GM18519 (cell line): ENCODE measurements at regions not wholly inside any gene's neighbourhood (a gene's known extent, or its start where the extent isn't known, plus 50 kb on each side); places are given as distances from the start of the nearest gene placed in this dataset.
A peak's percentile ranks its signal among the peaks of the same experiment; 100 is the strongest.

Source experiments
- ATAC-seq: cut with Tn5 transposase; IDR thresholded peaks from one replicate; pipeline ENCODE4 v1.9.1; 2021; ENCODE audit warnings: mild to moderate bottlenecking, moderate library complexity; ENCODE audit not compliant: unreplicated experiment, low FRiP score

DNA sequence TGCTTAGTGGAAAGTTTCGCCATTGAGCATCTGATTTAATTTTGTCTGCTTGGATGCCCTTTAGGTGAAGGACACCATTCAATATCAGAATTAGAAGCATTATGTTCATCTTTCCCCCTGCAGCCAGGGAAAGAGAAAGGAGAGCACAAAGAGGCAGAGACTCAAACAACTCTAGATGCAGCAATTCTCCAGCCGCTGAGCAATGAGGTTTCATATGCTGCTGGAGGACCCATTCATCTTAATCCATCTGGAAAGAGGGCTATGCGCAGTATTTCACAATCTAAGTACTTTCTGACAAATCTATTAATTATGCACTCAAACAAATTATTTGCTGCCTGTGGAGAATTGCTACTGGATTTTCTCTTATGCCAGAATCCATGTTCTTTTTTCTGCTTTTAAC, 527.0 kb upstream of the TUSC1 start:
- no peak for ATAC-seq

DNA sequence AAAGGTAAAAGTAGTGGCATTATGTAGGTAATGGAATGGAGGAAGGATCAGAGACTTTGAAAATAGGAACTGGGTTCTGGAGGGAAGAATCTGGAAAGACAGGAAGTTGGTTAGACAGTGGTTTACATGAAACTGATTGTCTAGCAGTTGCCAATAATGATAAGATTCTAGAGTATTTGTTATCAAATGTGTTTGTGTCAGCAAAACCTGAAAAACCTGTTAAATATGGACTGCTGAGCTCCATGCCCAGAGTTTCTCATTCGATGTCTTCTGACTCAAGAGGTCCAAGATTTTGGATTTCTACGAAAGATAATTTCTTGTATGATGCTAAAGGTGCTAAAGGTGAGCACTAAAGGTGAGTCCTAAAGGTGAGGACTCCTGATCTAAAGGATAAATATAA, 515.0 kb upstream of the TUSC1 start:
- ATAC-seq = no peak

DNA sequence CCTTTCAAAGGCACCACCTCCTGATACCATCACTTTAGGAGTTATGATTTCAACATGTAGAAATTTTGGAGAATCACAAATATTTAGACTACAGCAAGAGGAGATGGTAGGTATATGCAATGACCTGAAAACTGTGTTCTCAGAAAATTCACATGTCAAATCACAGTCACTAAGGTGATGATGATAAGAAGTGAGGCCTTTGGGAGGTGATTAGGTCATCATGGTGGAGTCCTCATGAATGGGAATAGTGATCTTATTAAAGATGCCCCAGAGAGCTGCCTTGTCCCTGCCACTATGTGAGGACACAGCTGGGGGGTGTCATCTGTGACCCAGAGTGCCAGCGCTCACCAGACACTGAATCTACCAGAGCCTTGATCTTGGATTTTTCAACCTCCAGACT, 513.5 kb upstream of the TUSC1 start:
- no peak for ATAC-seq

DNA sequence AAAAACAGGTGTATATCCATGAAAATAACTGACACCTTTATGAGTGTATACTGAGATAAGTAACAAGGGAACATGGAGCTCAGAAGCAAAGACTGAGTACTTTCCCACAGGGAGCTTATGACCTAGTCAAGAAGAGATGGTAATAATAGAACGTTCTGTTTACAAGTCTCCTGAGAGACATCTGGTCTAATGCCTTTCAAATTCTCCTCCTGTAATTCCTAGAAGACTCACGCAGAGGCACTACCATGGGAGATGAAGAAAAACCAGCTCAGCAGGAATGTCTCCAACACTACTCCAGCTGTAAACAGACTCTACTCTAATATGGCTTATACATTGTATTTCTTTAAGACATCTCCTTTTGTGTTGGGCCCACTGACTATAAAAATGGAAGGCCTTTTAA, 503.6 kb upstream of the TUSC1 start:
- no peak for ATAC-seq

DNA sequence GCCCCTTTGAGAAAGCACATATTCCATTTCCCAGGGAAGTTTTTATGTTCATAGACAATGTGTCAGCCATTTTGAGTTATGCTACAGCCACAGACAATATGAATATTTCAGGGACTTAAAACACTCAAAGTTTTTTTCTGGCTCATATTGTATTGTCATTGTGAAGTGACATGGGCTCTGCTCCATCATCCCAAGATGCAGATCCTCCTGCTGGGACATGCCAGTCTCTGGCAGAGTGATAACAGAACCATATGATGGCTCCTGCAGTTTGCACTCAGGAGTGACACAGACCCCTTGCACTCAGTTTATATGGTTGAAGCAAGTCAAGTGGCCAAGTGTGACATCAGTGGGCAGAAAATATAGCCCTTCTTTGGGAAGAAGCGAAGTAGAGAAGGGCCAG, 498.4 kb upstream of the TUSC1 start:
- ATAC-seq = no peak

DNA sequence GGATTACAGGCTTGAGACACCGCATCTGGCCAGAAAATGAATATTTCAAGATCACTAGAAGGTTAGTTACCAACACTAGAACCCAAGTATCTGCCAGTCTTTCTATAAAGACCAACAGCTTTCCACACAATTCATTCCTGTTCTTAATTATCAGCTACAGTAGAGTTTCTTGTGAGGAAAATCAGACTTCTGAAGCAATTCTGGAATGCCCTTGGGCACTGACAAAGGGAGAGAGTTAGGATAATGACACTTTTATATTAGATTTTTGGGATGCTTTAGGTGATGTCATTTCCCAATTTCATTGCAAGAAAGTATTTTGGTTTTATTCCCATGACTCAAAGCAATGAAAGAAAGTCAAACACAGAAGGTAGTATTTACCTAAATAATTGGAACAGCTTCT, 497.0 kb upstream of the TUSC1 start:
- no peak for ATAC-seq

DNA sequence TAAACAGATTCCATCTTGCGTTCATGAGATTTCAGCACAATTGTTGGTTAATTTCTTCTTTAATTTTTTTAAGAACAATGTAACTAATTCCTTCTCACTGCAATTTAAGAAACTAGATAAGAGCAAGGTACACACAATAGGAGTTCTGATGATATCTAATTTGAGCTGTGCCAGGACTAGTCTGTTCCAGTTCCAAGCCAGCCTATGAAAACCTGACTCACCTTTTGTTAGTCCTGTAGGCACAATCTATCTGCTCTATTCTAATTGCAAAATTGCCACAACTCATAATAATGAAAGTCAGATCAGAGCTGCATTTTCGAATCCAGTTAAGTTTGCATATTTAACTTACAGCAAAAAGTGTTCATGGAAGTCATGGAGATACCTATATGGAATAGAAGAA, 494.1 kb upstream of the TUSC1 start:
- ATAC-seq = no peak

DNA sequence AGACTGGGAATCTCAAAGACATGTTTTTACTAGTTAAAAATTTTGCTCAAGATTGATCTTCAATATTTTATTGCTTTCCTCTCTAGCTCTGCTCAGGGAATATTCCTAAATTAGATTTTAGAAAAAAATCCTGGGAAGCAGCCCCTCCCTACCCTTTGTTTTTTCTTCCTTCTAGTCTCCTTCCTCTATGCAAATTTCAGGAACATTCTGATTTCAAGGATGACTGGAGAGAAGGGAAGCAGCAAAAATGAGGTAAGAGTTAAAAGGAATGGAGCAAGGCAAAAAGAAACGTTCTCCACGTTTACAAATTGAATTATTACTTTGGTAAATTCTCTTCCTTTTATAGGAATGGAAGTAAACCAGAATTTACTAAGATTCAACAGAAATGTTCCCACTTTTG, 493.4 kb upstream of the TUSC1 start:
- ATAC-seq = no peak

DNA sequence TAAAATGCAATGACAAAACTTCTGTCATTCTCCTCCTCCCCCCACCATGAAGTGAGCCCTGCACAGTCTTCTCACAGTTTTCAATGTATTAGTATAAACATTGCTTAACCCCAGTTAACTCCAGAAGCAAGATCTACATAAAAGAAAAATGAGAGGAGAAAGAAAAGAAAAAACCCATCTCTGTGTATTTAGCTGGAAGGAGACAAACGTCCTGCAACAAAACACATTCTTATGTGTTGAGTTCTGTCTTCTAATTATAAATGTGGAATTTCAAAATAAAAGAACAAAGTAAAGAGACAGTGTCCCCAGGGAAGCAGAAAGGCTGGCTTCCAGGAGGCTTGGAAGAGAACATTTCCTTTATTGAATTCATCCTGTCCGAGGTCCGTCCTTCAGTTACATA, 491.9 kb upstream of the TUSC1 start:
- no peak for ATAC-seq

DNA sequence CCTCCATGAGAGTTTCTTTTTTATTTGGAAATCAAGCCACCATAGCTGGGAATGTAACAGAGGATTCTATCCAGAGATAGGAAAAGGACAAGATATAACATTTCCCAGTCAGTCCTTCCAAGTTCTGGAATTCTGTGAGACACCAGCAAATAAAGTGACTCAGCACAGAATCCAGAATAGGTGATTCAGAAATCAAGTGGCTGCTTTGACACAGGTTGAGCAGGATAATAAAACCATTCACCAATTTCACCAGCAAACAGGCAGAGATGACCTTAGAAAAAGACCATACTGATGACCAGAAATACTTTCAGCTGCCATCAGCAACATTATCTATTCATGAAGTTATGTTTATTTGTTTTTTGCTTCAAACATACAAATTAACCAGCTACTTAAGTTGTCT, 491.5 kb upstream of the TUSC1 start:
- ATAC-seq = no peak

DNA sequence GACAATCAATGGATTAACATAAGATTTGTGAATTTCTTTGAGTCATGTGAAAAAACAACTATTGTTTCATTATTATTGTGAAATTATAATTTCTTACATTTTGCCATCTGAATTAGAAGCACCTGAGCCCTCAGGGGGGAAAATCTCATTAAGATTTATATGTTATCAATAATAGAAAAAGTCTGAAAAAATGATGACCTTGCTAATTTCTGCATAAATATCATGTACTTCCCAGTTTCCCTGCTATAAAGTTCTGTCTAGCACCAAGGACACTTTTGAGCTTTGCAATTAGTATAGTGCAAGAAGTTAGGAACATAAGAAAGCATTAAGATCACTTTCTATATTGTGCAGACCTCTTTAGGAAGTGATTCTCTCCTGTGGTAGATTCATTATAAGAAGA, 488.3 kb upstream of the TUSC1 start:
- ATAC-seq = no peak

DNA sequence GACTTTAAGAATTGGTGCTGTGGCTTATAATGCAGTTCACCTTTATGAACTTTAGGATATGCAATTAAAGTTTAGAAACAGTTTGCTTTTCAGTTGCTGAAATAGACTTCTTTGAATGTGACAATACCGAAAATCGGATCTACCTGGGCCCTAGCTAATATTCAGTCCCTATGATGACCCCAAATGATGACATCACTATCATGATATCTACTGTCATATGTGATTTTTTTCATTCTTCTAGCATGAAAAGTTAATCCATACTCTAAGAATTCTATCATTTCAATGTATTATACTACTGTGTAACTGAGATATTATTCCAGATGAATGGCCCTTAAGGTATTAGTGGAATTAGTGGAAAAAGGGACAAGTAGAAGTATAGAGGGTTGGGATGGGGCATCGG, 487.2 kb upstream of the TUSC1 start:
- ATAC-seq = no peak

DNA sequence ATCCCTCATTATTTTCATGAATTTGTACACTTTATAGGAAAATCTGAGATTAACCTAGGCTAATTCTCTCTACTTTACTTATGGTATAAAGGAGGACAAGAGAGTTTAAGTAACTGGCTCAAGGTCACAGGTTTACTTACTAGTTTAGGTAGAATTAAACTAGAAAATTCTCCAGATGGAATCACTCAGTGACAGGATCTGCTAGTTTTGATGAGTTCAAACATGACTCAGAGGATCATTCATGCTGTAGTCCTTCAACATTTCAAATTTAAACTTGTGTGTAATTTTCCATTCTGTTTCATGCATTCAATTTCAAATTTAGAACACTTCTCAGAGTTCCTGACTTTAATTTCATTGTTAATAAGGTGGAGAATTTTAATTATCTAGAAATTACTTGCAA, 485.7 kb upstream of the TUSC1 start:
- no peak for ATAC-seq

DNA sequence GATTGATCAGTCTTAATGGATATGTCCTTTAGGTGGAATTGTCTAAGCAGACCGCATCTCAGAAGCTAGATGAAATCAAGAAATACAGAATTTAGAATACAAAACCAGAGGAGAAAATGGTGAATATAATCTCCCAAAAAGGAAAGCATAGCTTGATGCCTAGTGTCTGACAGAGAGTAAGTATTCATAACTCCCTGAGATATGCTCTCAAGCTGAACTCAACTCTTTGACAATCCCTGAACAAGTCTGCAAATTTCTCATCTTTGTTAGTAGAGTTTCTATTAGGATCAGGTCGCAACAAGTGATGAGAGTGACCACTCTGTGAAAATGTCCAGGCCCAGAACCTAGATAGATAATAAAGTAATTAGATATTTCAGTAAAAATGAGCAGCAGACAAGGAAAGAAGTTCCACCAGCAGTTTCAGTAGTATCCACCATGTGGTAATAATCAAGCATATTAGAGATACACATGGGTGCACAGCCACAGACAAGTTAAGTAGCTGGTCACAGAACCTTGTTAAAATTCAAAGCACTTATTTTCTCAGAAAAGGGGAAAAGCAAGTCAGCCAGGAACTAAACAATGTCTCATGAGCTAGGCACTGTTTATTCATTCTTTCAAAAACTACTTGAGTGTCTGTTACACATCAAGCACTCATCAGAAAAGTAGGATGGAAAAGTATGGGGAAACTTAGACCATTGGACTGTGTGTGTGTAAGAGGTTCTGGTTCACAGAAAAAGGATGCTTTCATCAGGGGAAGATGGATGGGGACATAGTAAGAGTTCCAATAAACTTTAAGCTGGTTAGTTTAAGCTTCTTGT, 481.5 kb upstream of the TUSC1 start:
- ATAC-seq = no peak

DNA sequence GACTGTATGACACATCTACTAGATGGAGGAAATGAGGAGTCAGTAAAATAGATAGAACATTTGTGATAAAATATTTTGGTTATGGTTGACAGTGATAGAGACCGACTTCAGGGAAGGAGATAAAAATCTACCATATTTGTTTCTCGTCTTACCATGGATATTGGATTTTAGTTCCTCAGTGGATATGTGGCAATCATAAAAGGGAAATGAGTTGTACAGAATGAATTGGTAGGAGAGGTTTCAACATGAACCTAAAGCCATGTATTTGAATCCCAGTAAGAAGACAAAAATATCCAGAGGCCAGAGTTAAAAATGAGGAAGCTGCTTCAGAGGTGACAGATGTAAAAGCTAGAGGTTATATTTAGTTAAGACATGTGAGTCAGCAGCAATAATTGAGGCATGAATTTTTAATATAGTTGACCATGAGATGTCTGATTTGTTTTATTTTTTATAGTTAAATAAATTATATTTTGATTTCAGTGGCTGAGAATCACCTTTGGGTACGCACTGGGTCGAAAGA, 480.4 kb upstream of the TUSC1 start:
- ATAC-seq = no peak

DNA sequence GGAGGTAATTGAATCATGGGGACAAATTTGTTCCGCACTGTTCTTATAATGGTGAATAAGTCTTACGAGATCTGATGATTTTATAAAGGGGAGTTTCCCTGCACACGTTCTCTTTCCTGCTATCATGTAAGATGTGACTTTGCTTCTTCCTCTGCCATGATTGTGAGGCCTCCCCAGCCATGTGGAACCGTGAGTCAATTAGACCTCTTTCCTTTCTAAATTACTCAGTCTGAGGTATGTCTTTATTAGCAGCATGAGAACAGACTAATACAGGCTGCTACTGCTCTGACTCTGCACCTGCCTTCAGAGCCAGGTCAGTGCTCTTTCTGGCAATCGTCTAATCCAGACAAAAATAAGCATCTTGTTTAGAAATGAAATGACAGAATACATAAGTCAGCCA, 479.2 kb upstream of the TUSC1 start:
- ATAC-seq = peak; percentile 88

DNA sequence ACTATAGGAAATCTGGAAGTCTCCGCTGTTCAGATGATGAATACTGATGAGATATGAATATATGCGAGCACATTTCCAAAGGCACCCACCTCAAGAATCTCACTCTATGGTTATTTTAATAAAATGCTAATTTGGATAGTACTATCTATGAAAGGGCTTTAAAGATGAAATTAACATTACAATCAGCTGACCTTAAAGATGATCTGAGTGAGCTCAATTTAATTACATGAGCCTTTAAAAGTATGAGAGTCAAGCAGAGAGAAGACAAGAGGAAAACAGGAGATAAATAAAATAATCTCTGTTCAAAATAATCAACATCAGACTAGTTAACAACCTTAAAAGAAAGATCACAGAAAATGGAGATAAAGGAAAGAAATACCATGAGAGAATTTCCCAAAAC, 474.1 kb upstream of the TUSC1 start:
- no peak for ATAC-seq

DNA sequence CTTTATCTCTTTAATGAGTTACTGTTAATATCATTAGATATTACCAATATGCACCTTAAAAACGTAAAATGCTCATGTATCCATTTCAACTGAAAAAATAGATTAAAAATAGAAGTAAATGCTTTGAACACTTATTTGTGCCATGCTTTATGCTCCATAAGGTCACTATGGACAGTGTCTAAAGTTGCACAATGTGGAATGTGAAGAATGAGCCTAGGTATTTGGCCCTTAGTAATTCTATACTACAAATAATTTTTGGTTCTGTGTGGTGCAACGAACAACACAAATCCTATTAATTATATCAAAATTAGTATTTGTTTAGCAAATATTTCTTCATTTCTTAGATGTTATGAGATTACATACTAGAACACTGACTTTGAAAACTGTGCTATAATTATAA, 469.9 kb upstream of the TUSC1 start:
- ATAC-seq = no peak

DNA sequence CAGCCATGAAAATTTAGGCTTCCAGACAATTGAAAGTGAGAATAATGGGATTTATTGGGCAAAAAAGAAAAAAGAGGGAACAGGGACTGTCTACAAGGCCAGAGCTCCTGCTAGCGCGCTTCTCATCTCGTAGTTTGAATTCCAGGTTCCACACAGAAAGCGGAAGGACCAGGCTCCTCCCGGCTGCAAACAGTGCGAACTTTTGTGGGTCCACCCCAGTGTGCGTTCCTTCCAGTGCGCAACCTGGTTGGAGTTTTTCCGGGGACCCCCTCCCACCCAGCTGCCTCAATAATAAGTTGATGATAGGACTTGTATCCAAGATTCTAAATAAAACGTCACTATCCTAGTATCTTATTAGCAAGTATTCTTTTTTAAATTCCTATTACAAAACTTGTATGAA, 467.7 kb upstream of the TUSC1 start:
- ATAC-seq = no peak

DNA sequence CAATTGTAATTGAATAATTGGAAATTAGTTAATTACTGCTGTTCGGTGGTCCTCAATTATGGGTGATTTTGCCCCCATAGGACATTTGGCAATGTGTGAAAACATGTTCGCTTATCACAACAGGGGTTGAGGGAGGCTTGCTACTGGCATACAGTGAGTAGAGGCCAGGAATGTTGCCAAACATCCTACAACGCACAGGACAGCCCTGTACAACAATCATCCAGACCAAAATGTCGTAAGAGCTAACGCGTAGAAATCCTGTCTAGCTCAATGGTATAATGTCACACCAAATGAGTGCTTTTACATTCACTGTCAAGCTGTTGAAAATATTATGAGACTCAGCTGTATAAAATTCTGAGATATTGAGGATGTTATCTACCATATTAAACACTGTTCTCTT, 464.4 kb upstream of the TUSC1 start:
- ATAC-seq = no peak

DNA sequence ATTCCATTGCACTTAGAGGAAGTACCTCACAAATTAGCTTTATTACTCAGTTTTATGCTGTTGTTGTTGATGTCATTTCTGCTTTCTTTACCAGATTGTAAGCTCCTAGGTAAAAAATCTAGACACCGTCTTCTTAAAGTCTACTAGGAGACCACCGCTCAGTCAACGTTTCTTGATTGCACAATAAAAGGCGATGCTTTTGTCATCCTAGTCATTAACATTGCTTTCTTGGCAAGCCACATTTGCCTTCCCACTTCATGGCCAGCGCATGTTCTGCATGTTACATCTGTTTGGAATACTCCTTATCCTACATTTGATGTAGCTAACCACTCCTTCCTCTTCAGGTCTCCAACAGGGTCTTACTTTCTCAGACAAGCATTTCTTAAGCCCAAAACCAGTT, 464.0 kb upstream of the TUSC1 start:
- ATAC-seq = no peak

DNA sequence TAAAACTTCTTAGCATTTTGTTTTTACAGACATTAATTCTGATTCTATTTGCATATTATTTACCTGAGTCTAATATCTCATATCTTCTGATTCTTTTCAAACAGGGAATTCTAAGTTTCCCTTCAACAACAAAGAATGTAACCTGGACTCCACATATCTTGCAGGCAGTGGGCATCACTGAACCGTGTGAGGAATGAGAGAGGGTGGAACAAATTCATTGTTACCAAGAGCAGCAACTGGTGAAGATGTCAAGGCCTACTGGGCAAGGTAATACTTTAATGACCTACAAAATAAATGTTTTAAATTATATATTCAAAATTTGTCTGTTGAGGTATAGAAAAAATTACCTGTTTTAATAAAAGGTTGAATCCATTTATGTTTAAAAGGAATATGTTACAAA, 455.3 kb upstream of the TUSC1 start:
- no peak for ATAC-seq
